GM21390 (cell line): ENCODE measurements at regions not wholly inside any gene's neighbourhood (a gene's known extent, or its start where the extent isn't known, plus 50 kb on each side); places are given as distances from the start of the nearest gene placed in this dataset.
"Not testable (repeated sequence)": the region's sequence is repeated elsewhere in the genome, so short reads cannot be mapped to it uniquely, and the experiment has no call there.

Source experiments
- ATAC-seq: cut with Tn5 transposase; IDR thresholded peaks from one replicate; pipeline ENCODE4 v1.9.1; 2021; ENCODE audit not compliant: unreplicated experiment

DNA sequence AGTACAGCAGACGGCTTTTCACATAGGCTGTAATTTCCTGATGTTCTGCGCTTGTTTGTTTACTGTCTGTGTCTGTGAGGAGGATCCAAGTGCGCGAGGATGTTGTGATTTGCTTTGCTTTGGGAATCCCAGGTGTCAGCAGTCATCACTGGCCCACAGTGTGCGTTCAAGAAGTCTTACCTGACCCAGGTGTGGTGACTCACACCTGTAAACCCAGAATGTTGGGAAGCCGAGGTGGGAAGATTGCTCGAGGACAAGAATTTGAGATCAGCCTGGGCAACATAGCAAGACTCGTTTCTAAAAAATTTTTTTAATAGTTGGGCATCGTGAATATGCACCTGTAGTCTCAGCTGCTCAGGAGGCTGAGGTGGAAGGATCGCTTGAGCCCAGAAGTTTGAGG is 110.7 kb downstream of the CRLF3 start:
- ATAC-seq, result not testable (repeated sequence)

DNA sequence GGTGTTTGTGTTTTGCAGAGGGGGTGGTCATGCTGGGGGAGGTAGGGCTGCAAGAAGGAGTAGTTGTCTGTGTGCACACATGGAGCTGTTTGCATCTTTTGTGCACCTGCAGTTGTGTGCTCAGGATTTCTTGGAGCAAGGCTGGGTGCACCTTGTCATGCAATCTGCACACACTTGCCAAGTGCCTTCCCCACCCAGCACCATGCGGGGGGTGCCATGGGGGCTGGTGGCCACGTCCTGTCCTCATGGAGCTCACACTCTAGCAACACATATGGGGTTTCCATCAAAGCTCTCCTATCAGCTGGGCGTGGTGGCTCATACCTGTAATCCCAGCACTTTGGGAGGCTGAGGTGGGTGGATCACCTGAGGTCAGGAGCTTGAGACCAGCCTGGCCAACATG is 111.6 kb downstream of the CRLF3 start:
- ATAC-seq, result not testable (repeated sequence)

DNA sequence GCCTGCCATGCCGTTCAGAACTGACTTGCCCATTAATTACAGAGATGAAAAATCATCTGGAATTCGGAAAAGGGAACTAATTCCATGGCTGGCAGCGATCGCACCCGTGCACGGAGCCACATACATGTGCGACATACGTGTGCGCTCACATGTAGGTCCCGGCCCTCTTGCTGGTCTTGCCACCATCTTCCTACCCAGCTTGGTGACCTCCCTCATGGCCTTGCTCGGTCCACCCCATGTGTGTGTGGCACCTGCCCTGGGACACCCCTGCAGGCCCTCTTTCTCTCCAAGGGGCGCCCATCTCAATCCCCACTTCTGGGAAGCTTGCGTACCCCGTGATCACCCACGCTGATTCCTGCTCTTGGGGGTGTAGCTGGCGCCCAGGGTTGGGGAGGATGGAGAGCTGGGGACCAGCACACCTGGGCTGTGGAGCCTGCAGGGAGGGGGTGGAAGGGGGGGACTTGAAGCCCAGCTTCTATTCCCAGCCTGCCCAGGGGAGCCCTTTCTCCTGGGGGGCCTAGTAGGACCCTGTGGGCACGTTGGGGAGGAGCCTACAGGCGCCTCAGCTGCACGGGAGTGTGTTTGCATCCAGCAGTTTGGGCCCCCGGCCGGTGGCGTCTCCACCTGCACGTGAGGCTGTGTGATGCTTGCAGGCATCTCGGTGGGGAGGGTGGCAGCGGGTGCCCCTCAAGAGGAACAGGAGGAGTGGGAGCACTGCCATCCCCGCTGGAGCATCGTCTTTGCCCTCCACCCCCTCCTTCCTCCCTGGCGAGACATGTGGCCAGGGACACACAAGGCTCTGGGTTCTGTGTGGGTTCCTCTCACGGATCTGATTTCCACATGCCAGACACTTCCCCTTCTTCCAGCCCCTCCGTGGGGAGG is 112.6 kb downstream of the CRLF3 start:
- not testable (repeated sequence) for ATAC-seq

DNA sequence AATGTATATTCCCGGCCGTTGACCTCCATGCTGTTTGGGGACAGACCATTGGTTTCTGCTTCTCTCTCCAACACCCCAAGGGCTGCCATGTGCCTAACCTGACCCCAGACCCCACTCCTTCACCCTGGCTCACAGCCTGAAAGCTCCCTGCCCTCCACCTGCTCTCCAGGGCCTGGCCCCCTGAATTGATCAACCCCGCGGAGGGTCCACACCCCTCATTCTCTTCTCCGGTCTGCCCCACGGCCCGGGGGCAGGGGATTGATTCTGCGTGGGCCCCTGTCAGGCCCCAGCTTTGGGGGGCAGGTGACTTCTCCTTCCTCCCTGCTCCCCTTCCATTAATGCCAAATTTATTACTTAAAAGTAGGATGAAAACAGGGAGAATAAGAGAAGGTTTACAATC is 113.3 kb downstream of the CRLF3 start:
- ATAC-seq, result not testable (repeated sequence)

DNA sequence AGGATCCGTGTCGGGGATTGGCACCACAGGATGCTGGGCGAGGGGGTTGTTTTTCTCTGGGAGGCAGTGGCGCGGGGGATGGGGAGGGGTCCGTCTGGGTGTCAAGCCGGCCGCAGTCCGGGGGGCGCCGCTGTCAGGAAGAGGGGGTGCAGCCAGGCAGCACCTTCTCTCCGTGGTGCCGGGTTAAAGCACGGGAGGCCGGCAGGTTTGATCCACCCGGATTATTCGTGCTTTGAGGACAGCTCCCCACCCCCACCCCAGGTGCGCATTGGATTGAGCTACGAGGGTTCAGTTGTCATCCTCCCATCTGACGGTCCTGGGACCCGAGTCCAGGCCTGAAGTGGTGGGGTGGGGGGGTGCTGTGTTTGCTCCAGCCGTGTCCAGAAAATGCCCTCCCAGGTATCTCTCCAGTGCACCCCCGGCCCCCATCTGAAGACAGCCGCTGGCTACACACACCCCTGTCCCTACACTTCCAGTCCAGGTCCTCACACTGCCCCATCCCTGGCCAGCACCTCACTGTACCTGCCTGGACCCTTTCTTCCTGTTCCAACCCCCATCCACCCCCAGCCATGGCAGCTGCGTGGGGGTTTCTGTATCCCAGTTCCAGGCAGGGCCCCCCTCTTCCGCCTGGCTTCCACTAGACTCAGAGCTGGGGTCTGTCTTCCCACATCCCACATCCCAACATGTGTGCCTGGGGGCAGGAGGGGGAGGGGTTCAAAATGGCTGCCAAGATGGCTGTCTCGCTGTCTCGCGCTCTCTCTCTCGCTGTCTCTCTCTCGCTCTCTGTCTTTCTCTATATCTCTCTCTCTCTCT is 114.0 kb downstream of the CRLF3 start:
- not testable (repeated sequence) for ATAC-seq

DNA sequence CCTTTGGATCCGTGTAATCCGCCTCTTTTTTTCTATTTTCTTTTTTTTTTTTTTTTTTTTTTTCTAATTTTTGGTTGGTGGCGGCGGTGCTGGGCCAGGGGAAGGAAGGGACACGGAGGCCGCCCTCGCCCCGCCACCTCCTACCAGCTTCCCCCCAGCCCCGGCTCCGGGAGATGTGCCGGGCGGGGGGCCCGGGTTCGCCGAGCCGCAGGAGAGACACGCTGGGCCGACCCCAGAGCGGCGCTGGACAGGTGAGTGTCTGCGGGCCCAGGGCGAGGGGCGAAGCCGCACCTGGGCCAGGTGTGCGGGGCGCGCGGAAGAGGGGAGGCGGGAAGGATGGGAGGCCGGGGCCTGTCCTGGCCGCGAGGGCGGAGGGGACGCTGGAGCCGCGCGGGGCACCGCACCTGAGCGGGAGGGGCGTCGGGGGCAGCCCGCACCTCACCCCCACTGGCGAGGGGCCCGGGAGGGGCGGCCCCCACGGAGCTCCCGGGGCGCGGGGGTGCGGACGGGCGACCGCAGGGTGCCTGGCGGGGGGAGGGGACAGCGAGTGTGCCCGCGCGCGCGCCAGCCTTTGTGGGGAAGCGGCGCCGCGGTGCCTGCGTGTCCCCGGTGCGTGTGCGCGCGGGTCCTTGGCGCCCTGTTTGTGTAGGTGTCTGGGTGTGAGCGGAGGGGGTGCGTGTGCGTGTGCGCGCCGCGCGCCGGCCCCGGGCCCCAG is 114.8 kb downstream of the CRLF3 start:
- not testable (repeated sequence) for ATAC-seq

DNA sequence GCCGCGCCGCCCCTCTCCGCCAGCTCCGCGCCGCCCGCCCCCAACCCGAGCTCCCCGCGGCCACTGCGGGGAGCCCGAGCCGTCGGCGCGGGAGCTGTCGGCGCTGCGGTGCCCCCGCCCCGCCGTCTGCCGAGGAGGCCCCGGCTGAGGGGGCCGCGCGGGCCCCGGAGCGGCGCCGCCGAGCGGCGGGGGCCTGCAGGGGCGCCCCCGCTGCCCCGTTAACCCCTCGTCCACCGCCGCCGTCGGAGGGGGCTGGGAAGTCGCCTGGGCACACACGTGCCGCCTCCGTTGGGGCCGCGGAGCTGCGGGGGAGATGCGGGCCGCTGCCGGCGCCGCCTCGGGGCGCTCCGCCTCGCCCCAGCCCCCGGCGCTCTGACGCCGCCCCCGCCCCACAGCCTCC is 115.4 kb downstream of the CRLF3 start:
- ATAC-seq, result peak; percentile 16

DNA sequence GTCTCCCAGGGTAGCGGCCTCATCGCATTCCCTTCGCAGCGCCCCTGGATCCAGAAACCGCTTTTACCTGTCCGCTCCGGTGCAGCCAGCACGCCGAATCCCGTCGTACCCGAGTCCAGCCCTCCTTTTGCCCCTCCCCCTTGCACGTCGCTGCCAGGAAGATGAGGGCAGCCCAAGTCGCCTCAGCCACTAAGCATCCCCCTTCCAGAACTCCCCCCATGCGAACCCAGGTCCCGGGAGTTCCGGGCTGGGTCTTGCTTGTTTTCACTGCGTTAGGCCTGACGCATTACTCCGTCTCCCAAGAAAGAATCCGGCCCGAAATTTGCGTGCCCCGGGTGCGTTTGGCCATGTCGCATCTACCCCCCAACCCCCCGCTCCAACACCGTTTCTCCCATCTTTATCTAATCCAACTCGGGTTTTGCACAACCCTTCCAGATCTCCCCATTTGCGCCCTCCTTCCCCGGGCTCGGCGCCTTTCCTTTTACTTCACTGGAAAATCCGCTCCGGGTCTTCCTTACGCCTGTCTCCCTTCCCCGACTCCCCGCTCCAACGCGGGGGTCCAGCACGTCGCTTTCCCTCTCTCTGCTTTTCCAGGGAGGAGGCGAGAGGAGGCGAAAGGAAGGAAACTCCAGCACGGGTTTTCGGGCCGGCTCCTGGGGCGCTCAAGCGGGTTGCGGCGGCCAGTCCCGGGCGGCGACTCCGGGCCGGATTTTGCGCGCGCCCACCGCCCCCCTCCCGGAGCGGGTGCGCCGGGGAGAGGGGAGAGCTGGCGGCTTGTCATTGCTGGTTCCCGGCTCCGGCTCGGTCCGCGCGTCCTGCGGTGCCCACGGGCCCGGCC is 116.0 kb downstream of the CRLF3 start:
- peak; percentile 54 for ATAC-seq

DNA sequence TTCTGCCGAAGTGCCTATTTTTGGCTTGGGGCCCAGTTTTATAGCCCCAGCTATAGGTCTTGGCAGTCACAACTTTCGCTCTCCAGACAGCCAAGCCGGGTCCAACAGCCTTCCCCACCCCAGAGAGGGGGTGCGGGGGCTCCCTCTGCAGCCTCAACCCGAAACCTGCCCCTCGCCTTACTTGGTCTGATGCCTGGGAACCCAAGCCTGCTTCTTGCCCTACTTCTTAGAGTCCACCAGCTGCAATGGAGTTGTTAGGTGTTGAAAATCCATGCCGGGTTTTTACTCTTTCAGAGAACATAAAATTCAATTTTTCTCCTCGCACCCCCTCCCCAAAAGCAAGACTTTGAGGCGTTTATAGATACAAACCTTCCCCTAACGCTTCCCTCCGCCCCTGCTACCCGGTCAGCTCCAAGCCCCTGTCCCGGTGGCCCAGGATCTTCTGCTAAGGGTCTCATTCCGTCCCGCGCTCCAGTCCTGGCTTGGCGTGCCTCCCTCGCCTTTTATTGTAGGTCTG is 116.7 kb downstream of the CRLF3 start:
- ATAC-seq, result not testable (repeated sequence)

DNA sequence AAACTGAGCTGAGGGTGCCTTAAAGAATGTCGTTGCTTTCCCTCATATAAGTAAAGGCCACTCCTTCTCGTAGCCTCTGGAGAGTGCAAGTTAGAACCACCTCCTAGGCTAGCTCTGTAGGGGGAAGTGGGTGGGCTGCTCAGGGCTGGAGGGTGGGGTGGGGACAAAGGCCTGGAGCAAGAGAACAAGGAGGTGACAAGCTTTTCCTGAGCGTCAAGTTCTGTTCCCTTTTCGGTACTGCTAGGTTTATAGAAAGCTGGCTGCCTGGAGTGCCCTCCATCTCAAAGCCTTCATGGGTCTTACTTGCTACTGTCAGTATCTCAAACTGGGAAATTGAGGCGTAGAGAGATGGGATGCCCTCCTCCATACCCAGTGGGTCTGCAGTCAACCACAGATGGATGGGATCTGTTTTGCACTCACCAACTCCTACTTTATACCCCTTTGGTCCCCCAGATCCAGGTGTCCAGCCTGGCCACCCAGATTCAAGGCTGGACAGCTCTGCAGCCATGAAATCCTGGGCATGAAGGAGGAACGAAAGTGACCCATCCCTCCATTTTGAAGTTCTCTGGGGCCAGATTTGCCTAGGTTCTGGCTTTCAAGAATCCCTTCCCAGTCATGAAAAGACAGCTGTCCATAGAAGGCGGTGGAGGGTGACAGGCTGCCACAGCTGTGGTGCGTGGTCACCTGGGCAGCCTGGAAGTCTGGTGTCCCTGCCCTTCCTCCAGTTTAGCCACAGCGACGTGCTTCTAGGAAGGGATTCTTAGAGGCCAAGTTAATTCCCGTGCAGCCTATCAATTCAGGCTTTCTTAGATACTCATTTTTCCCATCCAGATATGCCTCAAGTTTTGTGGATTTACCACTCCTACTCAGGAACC is 117.8 kb downstream of the CRLF3 start:
- not testable (repeated sequence) for ATAC-seq

DNA sequence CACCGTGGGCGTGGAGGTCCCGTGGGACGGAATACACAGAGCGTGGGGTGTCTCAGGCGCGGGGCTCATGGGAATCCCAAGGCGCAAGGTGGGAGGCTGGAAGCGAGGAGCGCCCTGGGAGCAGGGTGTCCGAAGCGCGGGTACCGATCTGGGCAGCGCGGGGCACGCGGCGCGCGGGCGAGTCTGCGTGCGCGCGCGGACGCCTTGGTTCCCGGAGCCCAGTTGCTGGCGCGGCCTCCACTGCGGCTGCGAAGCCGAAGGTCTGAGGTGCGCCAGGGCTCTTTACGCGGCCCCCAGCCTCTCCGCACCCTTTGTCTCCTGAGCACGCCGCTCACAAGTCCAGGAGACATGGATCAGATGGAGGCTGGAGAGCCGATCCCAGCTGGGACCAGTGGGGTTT is 118.5 kb downstream of the CRLF3 start:
- ATAC-seq, result not testable (repeated sequence)

DNA sequence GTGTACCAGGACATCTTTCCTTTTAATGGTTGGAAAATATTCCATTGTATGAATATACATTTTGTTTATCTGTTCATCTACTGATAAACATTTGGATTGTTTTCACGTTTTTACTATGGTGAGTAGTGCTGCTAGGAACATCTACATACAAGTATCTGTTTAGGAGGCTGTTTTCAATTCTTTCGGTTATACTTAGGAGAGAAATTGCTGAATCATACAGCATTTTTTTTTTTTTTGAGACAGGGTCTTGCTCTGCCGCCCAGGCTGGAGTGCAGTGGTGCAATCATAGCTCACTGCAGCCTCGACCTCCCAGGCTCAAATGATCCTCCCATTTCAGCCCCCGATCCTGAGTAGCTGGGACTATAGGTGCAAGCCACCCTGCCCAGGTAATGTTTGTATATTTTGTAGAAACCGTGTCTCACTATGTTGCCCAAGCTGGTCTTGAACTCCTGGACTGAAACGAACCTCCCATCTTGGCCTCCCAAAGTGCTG is 122.9 kb downstream of the CRLF3 start:
- no peak for ATAC-seq

DNA sequence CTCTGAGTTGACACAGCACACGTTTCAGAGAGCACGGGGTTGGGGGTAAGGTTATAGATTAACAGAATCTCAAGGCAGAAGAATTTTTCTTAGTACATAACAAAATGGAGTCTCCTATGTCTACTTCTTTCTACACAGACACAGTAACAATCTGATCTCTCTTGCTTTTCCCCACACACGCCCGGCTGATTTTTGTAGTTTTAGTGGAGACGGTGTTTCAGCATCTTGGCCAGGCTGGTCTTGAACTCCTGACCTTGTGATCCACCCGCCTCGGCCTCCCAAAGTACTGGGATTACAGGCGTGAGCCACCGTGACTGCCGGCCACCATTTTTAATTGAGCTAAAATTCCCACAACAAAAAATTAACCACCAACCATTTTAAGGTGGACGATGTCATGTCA is 123.7 kb downstream of the CRLF3 start:
- not testable (repeated sequence) for ATAC-seq

DNA sequence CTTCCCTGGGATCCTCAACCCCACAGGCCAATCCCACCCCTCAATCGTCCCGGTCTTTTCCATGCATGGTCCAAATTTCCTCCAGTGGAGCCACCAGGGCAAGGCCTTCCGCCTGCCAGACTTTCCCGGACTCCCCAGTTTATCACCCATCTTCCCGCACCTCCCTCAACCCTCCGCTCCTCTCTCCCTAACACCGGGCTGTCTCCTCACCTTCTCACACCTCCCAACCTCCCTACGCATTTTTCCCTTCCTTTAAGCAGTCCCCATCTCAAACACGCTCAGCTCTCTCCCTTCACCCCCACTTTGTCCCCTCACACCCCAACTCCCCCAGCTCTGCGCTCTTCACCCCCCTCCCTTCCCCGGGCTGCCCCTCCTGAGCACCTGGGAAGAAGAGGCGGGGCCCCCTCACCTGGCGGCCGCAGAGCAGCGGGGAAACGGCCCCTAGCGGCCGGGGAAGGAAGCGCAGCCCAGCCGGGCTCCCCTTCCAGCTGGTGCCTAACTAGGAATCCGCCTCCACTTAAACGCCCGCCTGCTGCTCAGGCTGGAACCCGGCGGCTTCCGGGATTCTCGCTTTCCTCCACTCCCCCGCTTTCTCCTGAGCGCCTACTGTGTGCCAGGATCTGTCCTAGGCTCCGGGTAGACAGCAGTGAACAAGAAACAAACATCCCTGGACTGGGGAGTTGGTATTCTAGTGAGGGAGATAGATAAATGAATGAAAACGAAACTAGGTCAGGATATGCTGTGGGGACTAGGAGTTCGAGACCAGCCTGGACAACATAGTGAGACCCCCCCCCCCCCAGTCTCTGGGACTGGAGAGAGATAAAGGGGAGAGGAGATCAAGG is 126.7 kb downstream of the CRLF3 start:
- not testable (repeated sequence) for ATAC-seq

DNA sequence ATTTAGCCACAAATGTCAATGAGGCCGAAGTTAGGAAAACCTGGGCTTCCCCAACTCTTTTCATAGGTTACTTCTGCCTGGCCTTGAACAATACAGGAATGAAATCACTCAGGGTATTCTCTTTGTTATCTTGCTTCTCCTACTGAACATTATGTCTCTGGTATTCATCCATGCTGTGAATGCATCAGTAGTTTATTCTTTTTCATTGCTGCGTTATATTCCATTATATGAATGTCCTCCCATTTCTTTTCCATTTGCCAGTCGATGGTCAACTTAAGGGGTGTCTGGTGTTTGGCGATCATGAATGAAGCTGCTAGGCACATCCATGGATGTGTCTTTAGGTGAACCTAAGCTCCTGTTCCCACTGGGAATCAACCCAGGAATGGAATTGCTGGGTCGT is 128.3 kb downstream of the CRLF3 start:
- ATAC-seq, result no peak

DNA sequence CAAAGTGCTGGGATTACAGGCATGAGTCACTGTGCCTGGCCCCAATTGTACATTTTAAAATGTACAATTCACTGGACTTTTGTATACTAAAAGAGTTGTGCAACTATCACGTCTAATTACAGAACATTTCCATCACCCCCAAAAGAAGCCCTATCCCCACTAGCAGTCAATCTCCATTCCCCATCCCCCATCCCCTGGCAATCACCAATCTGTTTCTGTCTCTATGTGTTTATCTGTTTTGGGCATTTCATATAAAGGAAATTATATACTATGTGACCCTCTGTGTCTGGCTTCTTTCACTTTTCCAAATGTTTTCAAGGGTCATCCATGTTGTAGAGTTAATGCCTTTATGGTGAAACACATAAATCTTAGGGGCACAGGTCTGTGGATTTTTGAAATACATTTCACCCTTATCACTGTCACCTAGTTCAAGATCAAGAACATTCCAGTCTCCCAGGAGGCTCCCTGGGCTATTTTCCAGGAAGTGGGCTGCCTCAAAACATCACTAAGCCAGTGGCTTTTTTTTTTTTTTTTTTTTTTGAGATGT is 129.2 kb downstream of the CRLF3 start:
- not testable (repeated sequence) for ATAC-seq

DNA sequence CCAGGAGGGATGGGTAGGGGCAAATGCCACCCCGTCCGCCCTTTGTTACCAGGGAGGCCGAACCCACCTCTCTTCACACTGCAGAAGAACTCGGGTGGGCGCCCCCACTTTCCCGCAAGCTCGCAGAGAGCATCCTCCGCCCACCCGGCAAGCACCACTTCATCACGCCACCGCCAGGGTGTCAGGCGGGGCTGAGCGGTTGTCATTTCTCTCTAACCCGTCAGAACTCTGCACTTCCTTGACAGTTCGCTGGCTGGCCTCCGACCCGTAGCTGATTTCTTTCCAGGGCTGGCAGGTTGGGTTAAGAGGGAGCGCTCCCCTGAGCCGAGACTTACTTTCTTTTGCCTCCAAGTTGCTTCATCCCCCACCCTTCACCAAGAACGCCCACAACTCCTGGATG is 130.7 kb downstream of the CRLF3 start:
- ATAC-seq, result not testable (repeated sequence)
